H1 (cell line): ENCODE measurements at regions not wholly inside any gene's neighbourhood (a gene's known extent, or its start where the extent isn't known, plus 50 kb on each side); places are given as distances from the start of the nearest gene placed in this dataset.
A peak's percentile ranks its signal among the peaks of the same experiment; 100 is the strongest.

Source experiments
- CTCF ChIA-PET: fragments of 300-600 bp; sonication (Branson Sonifier 250); formaldehyde crosslinking; loops from one replicate; lab custom pipeline; 2021; ENCODE audit not compliant: partially characterized antibody; lab: Charles Lee
- POLR2A ChIA-PET: fragments of 300-600 bp; sonication (Branson Sonifier 250); formaldehyde crosslinking; loops from one replicate; lab custom pipeline; 2021; ENCODE audit warnings: inconsistent platforms; ENCODE audit not compliant: partially characterized antibody; lab: Charles Lee
- DNase-seq, 2 experiments: peaks; one replicate each; pipeline versions ENCODE4 v3.0.0 to v3.0.0-alpha.2; 2010 to 2022; ENCODE audit warnings: low spot score in 2 of 2, low read depth in 1 of 2, mixed read lengths in 1 of 2
- FAIRE-seq: peaks from 2 replicates; lab custom pipeline; 2011; peaks lifted over from hg19 to GRCh38; lab: Jason Lieb, UNC
- H2AFZ ChIP-seq: 2 replicates; pipeline ENCODE4 v1.8.1; 2012; ENCODE audit warnings: low read length, inconsistent platforms
- H2AK5ac ChIP-seq: 2 replicates; pipeline ENCODE4 v1.6.1; 2013; ENCODE audit warnings: low read depth, low read length
- H2BK120ac ChIP-seq: replicated peaks from 2 replicates; pipeline ENCODE3; 2013; ENCODE audit warnings: low read depth, low read length, inconsistent platforms
- H2BK12ac ChIP-seq: 2 replicates; pipeline ENCODE4 v1.6.1; 2013; ENCODE audit warnings: low read depth, low read length
- H2BK15ac ChIP-seq: 2 replicates; pipeline ENCODE4 v1.6.1; 2013; ENCODE audit warnings: low read length
- H2BK20ac ChIP-seq: 2 replicates; pipeline ENCODE4 v1.6.1; 2013; ENCODE audit warnings: low read length
- H2BK5ac ChIP-seq: 2 replicates; pipeline ENCODE4 v1.6.1; 2013; ENCODE audit warnings: low read depth, low read length
- H3K14ac ChIP-seq: 2 replicates; pipeline ENCODE4 v1.6.1; 2013; ENCODE audit warnings: inconsistent platforms; ENCODE audit not compliant: insufficient read length
- H3K18ac ChIP-seq: 2 replicates; pipeline ENCODE4 v1.6.1; 2013; ENCODE audit warnings: low read length; ENCODE audit errors: extremely low read depth
- H3K23ac ChIP-seq: 2 replicates; pipeline ENCODE4 v1.6.1; 2013; ENCODE audit warnings: inconsistent platforms; ENCODE audit not compliant: insufficient read length
- H3K23me2 ChIP-seq: 2 replicates; pipeline ENCODE4 v1.6.1; 2013; ENCODE audit warnings: low read depth, low read length
- H3K27ac ChIP-seq: 2 replicates; pipeline ENCODE4 v1.6.1; 2011; ENCODE audit warnings: low read depth, low read length, inconsistent platforms
- H3K27me3 ChIP-seq, 4 experiments: replicated peaks in 1 of 4; 1 replicate in 1 of 4; 2 replicates in 3 of 4; pipeline versions ENCODE4 v1.6.1 to v1.8.1; 2011 to 2013; ENCODE audit warnings: low read length in 3 of 4, mild to moderate bottlenecking in 3 of 4, inconsistent platforms in 2 of 4, mixed read lengths in 2 of 4, moderate library complexity in 1 of 4; ENCODE audit not compliant: control insufficient read depth in 3 of 4, insufficient read depth in 3 of 4; ENCODE audit errors: extremely low read depth in 1 of 4
- H3K36me3 ChIP-seq, 4 experiments: 2 replicates each; pipeline versions ENCODE4 v1.6.1 to v1.8.1; 2011 to 2013; ENCODE audit warnings: mild to moderate bottlenecking in 4 of 4, low read length in 3 of 4, moderate library complexity in 2 of 4, control low read depth in 1 of 4, inconsistent platforms in 1 of 4; ENCODE audit not compliant: insufficient read depth in 4 of 4, control insufficient read depth in 2 of 4
- H3K4ac ChIP-seq: replicated peaks from 2 replicates; pipeline ENCODE3; 2013; ENCODE audit warnings: low read length, low read depth, mixed read lengths, inconsistent platforms; ENCODE audit not compliant: insufficient read length
- H3K4me1 ChIP-seq, 4 experiments: replicated peaks in 1 of 4; 1 replicate in 1 of 4; 2 replicates in 3 of 4; pipeline versions ENCODE4 v1.6.1 to v1.8.1; 2011 to 2013; ENCODE audit warnings: low read length in 3 of 4, inconsistent platforms in 2 of 4, mixed read lengths in 1 of 4; ENCODE audit not compliant: insufficient read depth in 4 of 4, control insufficient read depth in 3 of 4
- H3K4me2 ChIP-seq, 2 experiments: 2 replicates each; pipeline versions ENCODE4 v1.6.1 to v1.8.1; 2011 to 2013; ENCODE audit warnings: low read depth in 2 of 2, low read length in 2 of 2, control low read depth in 1 of 2, inconsistent platforms in 1 of 2, mild to moderate bottlenecking in 1 of 2; ENCODE audit not compliant: insufficient read depth in 1 of 2
- H3K4me3 ChIP-seq, 4 experiments: fragments of 200-600, 300-600 bp in 1 of 4; sonication (generic), shearing (Covaris generic), sonication (Bioruptor Twin) in 1 of 4; 2 replicates each; pipeline versions ENCODE4 v1.5.1 to v1.8.1; 2011 to 2016; ENCODE audit warnings: low read length in 4 of 4, low read depth in 3 of 4, control low read depth in 2 of 4, inconsistent platforms in 2 of 4, mild to moderate bottlenecking in 2 of 4, mixed read lengths in 1 of 4, moderate library complexity in 1 of 4; ENCODE audit not compliant: insufficient read depth in 2 of 4; ENCODE audit errors: extremely low read depth in 1 of 4
- H3K56ac ChIP-seq: replicated peaks from 2 replicates; pipeline ENCODE3; 2013; ENCODE audit warnings: low read depth, mild to moderate bottlenecking, mixed read lengths, low read length, inconsistent platforms; ENCODE audit not compliant: insufficient read length
- H3K79me1 ChIP-seq: 2 replicates; pipeline ENCODE4 v1.6.1; 2013; ENCODE audit warnings: low read depth, low read length, control low read depth
- H3K79me2 ChIP-seq, 2 experiments: 2 replicates each; pipeline versions ENCODE4 v1.6.1 to v1.8.1; 2012 to 2013; ENCODE audit warnings: low read length in 2 of 2, mild to moderate bottlenecking in 2 of 2, inconsistent platforms in 1 of 2; ENCODE audit not compliant: insufficient read depth in 2 of 2, control insufficient read depth in 1 of 2
- H3K9ac ChIP-seq, 4 experiments: replicated peaks in 1 of 4; 1 replicate in 1 of 4; 2 replicates in 3 of 4; pipeline versions ENCODE4 v1.6.1 to v1.8.1; 2011 to 2013; ENCODE audit warnings: low read depth in 3 of 4, low read length in 3 of 4, control low read depth in 2 of 4, mild to moderate bottlenecking in 2 of 4, moderate library complexity in 2 of 4, inconsistent platforms in 1 of 4; ENCODE audit errors: extremely low read depth in 1 of 4
- H3K9me3 ChIP-seq, 2 experiments: 2 replicates each; pipeline versions ENCODE4 v1.6.1 to v1.8.1; 2012 to 2013; ENCODE audit warnings: mild to moderate bottlenecking in 2 of 2, moderate library complexity in 2 of 2, control low read depth in 1 of 2, inconsistent platforms in 1 of 2, low read depth in 1 of 2, low read length in 1 of 2, mixed read lengths in 1 of 2; ENCODE audit not compliant: insufficient read depth in 2 of 2
- H4K20me1 ChIP-seq, 2 experiments: replicated peaks in 1 of 2; 2 replicates each; pipeline versions ENCODE3 to v1.8.1; 2011 to 2013; ENCODE audit warnings: inconsistent platforms in 2 of 2, low read length in 2 of 2, mild to moderate bottlenecking in 1 of 2; ENCODE audit not compliant: insufficient read depth in 2 of 2, control insufficient read depth in 1 of 2
- H4K5ac ChIP-seq: 2 replicates; pipeline ENCODE4 v1.6.1; 2013; ENCODE audit warnings: low read length, low read depth, mixed read lengths, inconsistent platforms; ENCODE audit not compliant: insufficient read length
- H4K8ac ChIP-seq: 2 replicates; pipeline ENCODE4 v1.8.0; 2013; ENCODE audit warnings: mild to moderate bottlenecking, moderate library complexity, low read length, inconsistent platforms; ENCODE audit not compliant: insufficient read depth; ENCODE audit errors: extremely low read depth
- H4K91ac ChIP-seq: replicated peaks from 2 replicates; pipeline ENCODE3; 2013; ENCODE audit warnings: low read length, mixed read lengths, inconsistent platforms; ENCODE audit not compliant: insufficient read length
- EGR1 ChIP-seq: IDR thresholded peaks from 2 replicates; pipeline ENCODE4 v1.6.1; 2011; ENCODE audit warnings: low read depth, low read length, borderline replicate concordance
- EP300 ChIP-seq, 2 experiments: IDR thresholded peaks; 1 replicate in 1 of 2; 2 replicates in 1 of 2; pipeline ENCODE4 v1.6.1; 2011 to 2012; ENCODE audit warnings: low read depth in 2 of 2, low read length in 2 of 2, mild to moderate bottlenecking in 2 of 2, borderline replicate concordance in 1 of 2, inconsistent platforms in 1 of 2, moderate library complexity in 1 of 2
- KDM1A ChIP-seq: fragments of 200-600, 300-600 bp; sonication (generic); IDR thresholded peaks from 2 replicates; pipeline ENCODE4 v1.7.1; 2016; ENCODE audit warnings: mild to moderate bottlenecking, low read length, borderline replicate concordance
- USF2 ChIP-seq: IDR thresholded peaks from 2 replicates; pipeline ENCODE4 v1.6.1; 2011; ENCODE audit warnings: low read length, improper control_type of control experiment
- WGBS, 2 experiments: shearing (Covaris generic) in 1 of 2; methylation state at CpG; one replicate each; pipeline versions ENCODE4 v1.1.6 to v1.1.7; 2013 to 2015; ENCODE audit warnings: low lambda C conversion rate in 2 of 2, mixed read lengths in 2 of 2, inconsistent platforms in 1 of 2, low coverage in 1 of 2, missing lambda C conversion rate in 1 of 2; ENCODE audit not compliant: insufficient replicate concordance in 2 of 2, insufficient coverage in 1 of 2, insufficient read length in 1 of 2; ENCODE audit errors: extremely low coverage in 1 of 2, missing lambda C conversion rate in 1 of 2; 5-methylcytosine and 5-hydroxymethylcytosine counted together

- Histone ChIP-seq H3K23me2 (no peaks in the 10 kb centered on the region), H3K79me1 (no peaks in the 10 kb centered on the region), H2AFZ (no peak overlapping the region), H2BK12ac (no peak overlapping the region), H3K18ac (no peak overlapping the region), H4K8ac (no peak overlapping the region), H3K9me3 (no peaks in the 10 kb centered on the region; a peak in 1 of 4 replicates), H3K27ac (no peak overlapping the region), H2BK120ac (no peak overlapping the region), H2BK15ac (no peak overlapping the region), H4K20me1 (no peaks in the 10 kb centered on the region), H3K27me3 (no peaks in the 10 kb centered on the region), H4K91ac (no peak overlapping the region), H3K56ac (no peak overlapping the region), H2BK5ac (no peak overlapping the region), H3K4me1 (no peaks in the 10 kb centered on the region), H3K23ac (no peak overlapping the region), H3K14ac (no peak overlapping the region), H2AK5ac (no peak overlapping the region), H2BK20ac (no peak overlapping the region), H3K36me3 (no peaks in the 10 kb centered on the region; a peak in 1 of 8 replicates), H3K4me2 (no peak overlapping the region), H3K4me3 (no peak overlapping the region), H3K9ac (no peak overlapping the region), H3K79me2 (no peaks in the 10 kb centered on the region), H4K5ac (no peak overlapping the region), H3K4ac (no peak overlapping the region)
- whole genome bisulfite sequencing, 2 experiments: 91% methylated on average over 10 of the region's 10 CpGs; no CpG with 5 or more reads in 1 of the 2 experiments
- TF ChIP-seq EP300 (IDR thresholded peaks at IDR 0.05; ENCODE audit: borderline replicate concordance in 1 of 2, low read depth in 2 of 2, low read length in 2 of 2): no peak
- no peak for TF ChIP-seq USF2
- 0 out of 2 replicates have a peak, but pooled peaks have one; percentile 25 for TF ChIP-seq KDM1A
- no peak for TF ChIP-seq EGR1
- no peak for DNase-seq
- ChIA-PET POLR2A (interaction anchor here (1.2 kb wide), 1 partner anchor 66 kb away, joined by 3 read pairs; no protein-coding TSS in a partner anchor), CTCF (interaction anchor here (0.9 to 1.3 kb wide), 2 partner anchors 10 to 12 kb away, joined by 3 read pairs; no protein-coding TSS in a partner anchor)
- FAIRE-seq: no peak
Measured at GRCh38 chr14:38134416-38135030, 73.2 kb upstream of the SSTR1 start.
